GM20000 (cell line): ENCODE measurements at regions not wholly inside any gene's neighbourhood (a gene's known extent, or its start where the extent isn't known, plus 50 kb on each side); places are given as distances from the start of the nearest gene placed in this dataset.

Experiments
- DNase-seq: peaks from one replicate; pipeline ENCODE4 v3.0.0; 2012; ENCODE audit warnings: low spot score
- TF ChIP-seq, protein P1 (sequence below): IDR thresholded peaks from 2 replicates; pipeline ENCODE4 v1.5.1; 2012; ENCODE audit warnings: mild to moderate bottlenecking, control low read depth; ENCODE audit errors: extremely low read depth, missing control alignments

GRCh38 chr10:133009218-133009950 lies 67.0 kb upstream of the CFAP46 start:
- TF ChIP-seq, protein P1, sequence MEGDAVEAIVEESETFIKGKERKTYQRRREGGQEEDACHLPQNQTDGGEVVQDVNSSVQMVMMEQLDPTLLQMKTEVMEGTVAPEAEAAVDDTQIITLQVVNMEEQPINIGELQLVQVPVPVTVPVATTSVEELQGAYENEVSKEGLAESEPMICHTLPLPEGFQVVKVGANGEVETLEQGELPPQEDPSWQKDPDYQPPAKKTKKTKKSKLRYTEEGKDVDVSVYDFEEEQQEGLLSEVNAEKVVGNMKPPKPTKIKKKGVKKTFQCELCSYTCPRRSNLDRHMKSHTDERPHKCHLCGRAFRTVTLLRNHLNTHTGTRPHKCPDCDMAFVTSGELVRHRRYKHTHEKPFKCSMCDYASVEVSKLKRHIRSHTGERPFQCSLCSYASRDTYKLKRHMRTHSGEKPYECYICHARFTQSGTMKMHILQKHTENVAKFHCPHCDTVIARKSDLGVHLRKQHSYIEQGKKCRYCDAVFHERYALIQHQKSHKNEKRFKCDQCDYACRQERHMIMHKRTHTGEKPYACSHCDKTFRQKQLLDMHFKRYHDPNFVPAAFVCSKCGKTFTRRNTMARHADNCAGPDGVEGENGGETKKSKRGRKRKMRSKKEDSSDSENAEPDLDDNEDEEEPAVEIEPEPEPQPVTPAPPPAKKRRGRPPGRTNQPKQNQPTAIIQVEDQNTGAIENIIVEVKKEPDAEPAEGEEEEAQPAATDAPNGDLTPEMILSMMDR: no peak

GRCh38 chr10:133008736-133009135 lies 66.4 kb upstream of the CFAP46 start:
- TF ChIP-seq, protein P1: no peak
- no peak for DNase-seq

More at GRCh38 chr10:133009218-133009950, 67.0 kb upstream of the CFAP46 start:
- DNase-seq: no peak

GRCh38 chr10:133008196-133008595 lies 65.8 kb upstream of the CFAP46 start:
- TF ChIP-seq, protein P1: no peak
- DNase-seq: no peak

DNA sequence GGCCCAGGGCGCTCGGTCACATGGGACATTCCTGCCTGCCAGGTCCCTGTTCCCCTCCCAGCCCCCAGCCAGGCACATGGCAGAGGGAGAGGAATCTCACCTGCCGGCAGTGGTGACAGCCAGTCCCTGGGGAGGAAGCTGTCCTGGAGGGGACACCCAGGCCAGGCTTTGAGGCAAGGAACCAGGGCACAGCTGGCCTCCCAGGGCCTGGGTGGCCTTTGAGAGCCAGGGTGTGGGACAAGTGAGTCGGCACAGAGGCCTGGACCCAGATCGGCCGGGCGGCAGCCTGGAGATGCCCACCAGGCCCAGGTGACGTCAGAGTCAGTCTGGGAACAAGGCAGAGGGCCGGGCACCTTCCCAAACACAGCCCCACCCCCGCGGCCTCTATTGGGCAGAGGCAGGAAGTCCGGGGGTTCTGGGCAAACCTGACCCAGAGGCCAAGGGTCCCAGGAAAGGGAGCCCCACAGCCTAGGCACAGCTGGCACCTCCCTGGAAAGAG lies 65.0 kb upstream of the CFAP46 start:
- DNase-seq: no peak
- TF ChIP-seq, protein P1: no peak

- TF ChIP-seq, protein P1: no peak
- no peak for DNase-seq
Observed at GRCh38 chr10:133006806-133007205, 64.4 kb upstream of the CFAP46 start.

DNA sequence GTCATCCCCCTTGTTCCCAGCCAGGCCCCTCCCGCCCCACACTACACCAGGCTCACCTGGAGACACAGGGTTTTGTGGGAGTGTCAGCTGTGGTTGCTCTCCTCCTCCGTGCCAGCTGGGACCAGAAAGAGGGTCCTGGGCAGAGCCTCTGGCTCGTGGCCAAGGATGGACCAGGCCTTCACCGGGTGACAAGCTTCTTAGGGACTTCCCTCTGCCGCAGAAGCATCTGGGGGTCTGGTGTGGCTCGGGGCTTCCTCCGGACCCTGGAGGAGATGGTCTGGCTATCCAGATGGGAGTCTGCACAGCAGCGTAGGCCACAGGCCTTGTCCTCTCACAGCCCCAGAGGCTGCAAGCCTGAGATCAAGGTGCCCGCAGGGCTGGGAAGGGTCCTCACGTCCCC lies 63.8 kb upstream of the CFAP46 start:
- DNase-seq: no peak
- TF ChIP-seq, protein P1: no peak

- TF ChIP-seq, protein P1: no peak
Observed at GRCh38 chr10:133004478-133004877, 62.1 kb upstream of the CFAP46 start.

More at GRCh38 chr10:133004478-133004877, 62.1 kb upstream of the CFAP46 start:
- DNase-seq: no peak
